ENCODE measurements at regions not wholly inside any gene's neighbourhood (a gene's known extent, or its start where the extent isn't known, plus 50 kb on each side); places are given as distances from the start of the nearest gene placed in this dataset.

DNA sequence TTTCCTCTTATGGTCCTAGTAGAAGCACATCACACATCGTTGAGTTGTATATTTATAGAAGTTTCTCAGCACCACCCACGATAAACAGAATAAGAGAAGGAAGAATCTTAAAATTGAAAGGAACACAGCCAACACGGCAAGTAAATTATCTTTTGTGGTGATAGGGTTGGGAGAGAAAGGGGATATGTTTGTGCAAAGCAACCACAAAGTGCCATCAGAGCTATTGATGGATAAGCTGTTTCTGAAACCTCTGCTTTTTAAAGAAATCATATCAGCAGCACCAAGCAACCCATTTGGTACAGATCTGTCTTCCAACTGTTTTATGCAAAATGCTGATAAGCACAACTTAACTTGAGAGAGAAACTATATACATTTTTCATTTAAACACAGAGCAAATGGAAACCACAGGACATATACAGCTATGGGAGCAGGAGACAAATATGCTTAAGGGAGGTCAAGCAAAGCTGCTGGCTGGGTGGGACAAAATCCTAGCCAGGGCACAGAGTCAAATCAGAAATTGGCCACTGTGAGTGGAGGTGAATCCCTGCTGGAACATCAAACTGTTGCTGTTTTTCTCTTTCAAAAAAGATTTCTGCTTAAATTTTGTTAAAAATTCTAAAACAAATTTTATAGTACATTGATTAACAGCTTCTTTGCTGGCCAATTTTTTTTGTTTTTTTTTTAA, 194.0 kb upstream of the HHIP start:
- TF ChIP-seq, protein P1, sequence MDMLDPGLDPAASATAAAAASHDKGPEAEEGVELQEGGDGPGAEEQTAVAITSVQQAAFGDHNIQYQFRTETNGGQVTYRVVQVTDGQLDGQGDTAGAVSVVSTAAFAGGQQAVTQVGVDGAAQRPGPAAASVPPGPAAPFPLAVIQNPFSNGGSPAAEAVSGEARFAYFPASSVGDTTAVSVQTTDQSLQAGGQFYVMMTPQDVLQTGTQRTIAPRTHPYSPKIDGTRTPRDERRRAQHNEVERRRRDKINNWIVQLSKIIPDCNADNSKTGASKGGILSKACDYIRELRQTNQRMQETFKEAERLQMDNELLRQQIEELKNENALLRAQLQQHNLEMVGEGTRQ (CRISPR knock-in tag; IDR thresholded peaks at IDR 0.05) = no peak
- TF ChIP-seq, protein P2, sequence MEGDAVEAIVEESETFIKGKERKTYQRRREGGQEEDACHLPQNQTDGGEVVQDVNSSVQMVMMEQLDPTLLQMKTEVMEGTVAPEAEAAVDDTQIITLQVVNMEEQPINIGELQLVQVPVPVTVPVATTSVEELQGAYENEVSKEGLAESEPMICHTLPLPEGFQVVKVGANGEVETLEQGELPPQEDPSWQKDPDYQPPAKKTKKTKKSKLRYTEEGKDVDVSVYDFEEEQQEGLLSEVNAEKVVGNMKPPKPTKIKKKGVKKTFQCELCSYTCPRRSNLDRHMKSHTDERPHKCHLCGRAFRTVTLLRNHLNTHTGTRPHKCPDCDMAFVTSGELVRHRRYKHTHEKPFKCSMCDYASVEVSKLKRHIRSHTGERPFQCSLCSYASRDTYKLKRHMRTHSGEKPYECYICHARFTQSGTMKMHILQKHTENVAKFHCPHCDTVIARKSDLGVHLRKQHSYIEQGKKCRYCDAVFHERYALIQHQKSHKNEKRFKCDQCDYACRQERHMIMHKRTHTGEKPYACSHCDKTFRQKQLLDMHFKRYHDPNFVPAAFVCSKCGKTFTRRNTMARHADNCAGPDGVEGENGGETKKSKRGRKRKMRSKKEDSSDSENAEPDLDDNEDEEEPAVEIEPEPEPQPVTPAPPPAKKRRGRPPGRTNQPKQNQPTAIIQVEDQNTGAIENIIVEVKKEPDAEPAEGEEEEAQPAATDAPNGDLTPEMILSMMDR (IDR thresholded peaks at IDR 0.05) = no peak
- TF ChIP-seq, protein P3, sequence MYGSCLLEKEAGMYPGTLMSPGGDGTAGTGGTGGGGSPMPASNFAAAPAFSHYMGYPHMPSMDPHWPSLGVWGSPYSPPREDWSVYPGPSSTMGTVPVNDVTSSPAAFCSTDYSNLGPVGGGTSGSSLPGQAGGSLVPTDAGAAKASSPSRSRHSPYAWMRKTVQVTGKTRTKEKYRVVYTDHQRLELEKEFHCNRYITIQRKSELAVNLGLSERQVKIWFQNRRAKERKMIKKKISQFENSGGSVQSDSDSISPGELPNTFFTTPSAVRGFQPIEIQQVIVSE (CRISPR knock-in tag; IDR thresholded peaks at IDR 0.05; ENCODE audit: borderline replicate concordance) = no peak
- TF ChIP-seq, protein P4, sequence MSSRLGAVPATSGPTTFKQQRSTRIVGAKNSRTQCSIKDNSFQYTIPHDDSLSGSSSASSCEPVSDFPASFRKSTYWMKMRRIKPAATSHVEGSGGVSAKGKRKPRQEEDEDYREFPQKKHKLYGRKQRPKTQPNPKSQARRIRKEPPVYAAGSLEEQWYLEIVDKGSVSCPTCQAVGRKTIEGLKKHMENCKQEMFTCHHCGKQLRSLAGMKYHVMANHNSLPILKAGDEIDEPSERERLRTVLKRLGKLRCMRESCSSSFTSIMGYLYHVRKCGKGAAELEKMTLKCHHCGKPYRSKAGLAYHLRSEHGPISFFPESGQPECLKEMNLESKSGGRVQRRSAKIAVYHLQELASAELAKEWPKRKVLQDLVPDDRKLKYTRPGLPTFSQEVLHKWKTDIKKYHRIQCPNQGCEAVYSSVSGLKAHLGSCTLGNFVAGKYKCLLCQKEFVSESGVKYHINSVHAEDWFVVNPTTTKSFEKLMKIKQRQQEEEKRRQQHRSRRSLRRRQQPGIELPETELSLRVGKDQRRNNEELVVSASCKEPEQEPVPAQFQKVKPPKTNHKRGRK (CRISPR knock-in tag; IDR thresholded peaks at IDR 0.05; ENCODE audit: borderline replicate concordance) = no peak
- no peak for TF ChIP-seq ESRRA (CRISPR knock-in tag; IDR thresholded peaks at IDR 0.05; ENCODE audit: borderline replicate concordance)
- TF ChIP-seq ZBTB21 (CRISPR knock-in tag; IDR thresholded peaks at IDR 0.05; ENCODE audit: borderline replicate concordance) = no peak

Data from WTC11 (cell line).